ENCODE measurements at regions not wholly inside any gene's neighbourhood (a gene's known extent, or its start where the extent isn't known, plus 50 kb on each side); places are given as distances from the start of the nearest gene placed in this dataset.
A peak's percentile ranks its signal among the peaks of the same experiment; 100 is the strongest.

DNA sequence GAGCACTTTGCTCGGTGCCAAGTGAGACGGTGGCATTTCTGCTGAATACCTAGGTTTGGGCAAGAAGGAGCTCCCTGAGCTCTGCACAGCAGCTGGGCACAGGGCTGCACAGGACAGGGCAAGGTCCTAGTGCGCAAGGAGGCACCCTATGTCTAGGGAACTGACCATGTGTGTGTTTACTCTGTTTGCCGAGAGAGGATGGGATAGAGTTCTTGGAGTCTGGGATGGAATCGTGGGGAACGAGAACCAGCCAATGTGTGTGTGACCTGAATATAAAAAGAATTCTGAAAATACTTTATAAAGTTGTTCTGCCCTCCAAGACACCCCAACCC is 179.5 kb upstream of the NECTIN1 start:
- no peak for TF ChIP-seq EZH2 (IDR thresholded peaks at IDR 0.05; ENCODE audit: borderline replicate concordance)
- no peak for TF ChIP-seq EZH2phosphoT487 (IDR thresholded peaks at IDR 0.05; ENCODE audit: low read depth, severe bottlenecking, unreplicated experiment)
- TF ChIP-seq, protein P1, sequence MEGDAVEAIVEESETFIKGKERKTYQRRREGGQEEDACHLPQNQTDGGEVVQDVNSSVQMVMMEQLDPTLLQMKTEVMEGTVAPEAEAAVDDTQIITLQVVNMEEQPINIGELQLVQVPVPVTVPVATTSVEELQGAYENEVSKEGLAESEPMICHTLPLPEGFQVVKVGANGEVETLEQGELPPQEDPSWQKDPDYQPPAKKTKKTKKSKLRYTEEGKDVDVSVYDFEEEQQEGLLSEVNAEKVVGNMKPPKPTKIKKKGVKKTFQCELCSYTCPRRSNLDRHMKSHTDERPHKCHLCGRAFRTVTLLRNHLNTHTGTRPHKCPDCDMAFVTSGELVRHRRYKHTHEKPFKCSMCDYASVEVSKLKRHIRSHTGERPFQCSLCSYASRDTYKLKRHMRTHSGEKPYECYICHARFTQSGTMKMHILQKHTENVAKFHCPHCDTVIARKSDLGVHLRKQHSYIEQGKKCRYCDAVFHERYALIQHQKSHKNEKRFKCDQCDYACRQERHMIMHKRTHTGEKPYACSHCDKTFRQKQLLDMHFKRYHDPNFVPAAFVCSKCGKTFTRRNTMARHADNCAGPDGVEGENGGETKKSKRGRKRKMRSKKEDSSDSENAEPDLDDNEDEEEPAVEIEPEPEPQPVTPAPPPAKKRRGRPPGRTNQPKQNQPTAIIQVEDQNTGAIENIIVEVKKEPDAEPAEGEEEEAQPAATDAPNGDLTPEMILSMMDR (IDR thresholded peaks at IDR 0.05; ENCODE audit: poor library complexity) = no peak
- Histone ChIP-seq H3K79me2 (no peaks in the 10 kb centered on the region), H3K9me3 (ENCODE audit: low read depth) (no peaks in the 10 kb centered on the region), H3K9me2 (replicated peaks; ENCODE audit: insufficient read depth) (no peaks in the 10 kb centered on the region), H3K4me2 (peak overlapping the region; percentile 27), H3K4me1 (ENCODE audit: insufficient read depth) (peaks cover 26% of the 10 kb centered on the region), H4K20me1 (ENCODE audit: insufficient read depth, poor library complexity, severe bottlenecking) (no peaks in the 10 kb centered on the region), H3K4me3 (no peak overlapping the region), H3K36me3 (replicated peaks; ENCODE audit: insufficient read depth, low read depth) (no peaks in the 10 kb centered on the region), H3K27ac (no peak overlapping the region), H3K27me3 (no peaks in the 10 kb centered on the region), H2AFZ (no peak overlapping the region)
- 60% methylated on average over 6 of the region's 6 CpGs for WGBS (ENCODE audit: low lambda C conversion rate, missing lambda C conversion rate)
- no peak for DNase-seq (ENCODE audit: low spot score)

DNA sequence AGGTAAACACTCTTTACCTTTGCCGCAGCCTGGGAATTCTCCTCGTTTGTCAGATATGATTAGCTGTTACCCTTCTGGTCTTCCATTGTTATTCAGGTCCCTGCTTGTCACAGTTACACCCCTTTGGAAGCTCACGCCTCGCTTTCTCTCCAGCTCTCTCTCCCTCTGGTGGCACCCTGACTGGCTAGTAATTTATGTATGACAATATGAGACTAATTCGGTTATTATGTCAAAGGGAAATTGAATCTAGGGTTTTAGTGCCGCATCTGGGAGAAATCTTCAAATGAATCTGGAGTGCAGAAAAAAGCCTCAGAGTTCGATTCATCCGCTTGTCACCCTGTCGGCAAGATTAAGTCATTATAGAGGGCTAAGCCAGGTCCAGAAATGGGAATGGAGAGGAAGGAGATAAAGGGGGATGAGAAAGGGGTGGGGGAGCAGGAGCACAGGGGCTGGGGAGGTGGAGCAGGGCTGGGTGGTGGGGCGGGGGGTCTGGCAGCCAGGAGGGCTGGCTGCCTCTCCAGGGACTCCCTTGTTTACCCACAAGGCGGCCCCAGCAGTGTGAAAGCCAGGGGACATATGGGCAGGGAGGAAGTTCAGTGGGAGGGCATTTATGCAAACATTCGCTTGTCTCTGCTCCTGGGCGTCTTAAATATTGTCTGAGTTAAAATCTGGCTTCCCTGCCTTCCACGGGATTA is 179.0 kb upstream of the NECTIN1 start:
- Histone ChIP-seq H3K4me1 (ENCODE audit: insufficient read depth) (peaks cover 29% of the 10 kb centered on the region), H3K27me3 (no peaks in the 10 kb centered on the region), H3K9me3 (ENCODE audit: low read depth) (no peaks in the 10 kb centered on the region), H3K4me3 (no peak overlapping the region), H4K20me1 (ENCODE audit: insufficient read depth, poor library complexity, severe bottlenecking) (no peaks in the 10 kb centered on the region), H3K79me2 (no peaks in the 10 kb centered on the region), H3K36me3 (replicated peaks; ENCODE audit: insufficient read depth, low read depth) (no peaks in the 10 kb centered on the region), H3K9me2 (replicated peaks; ENCODE audit: insufficient read depth) (no peaks in the 10 kb centered on the region), H2AFZ (no peak overlapping the region), H3K27ac (peak overlapping the region; percentile 62), H3K4me2 (peak overlapping the region; percentile 31)
- DNase-seq (ENCODE audit: low spot score) = no peak
- TF ChIP-seq EZH2phosphoT487 (IDR thresholded peaks at IDR 0.05; ENCODE audit: low read depth, severe bottlenecking, unreplicated experiment) = no peak
- no peak for TF ChIP-seq EZH2 (IDR thresholded peaks at IDR 0.05; ENCODE audit: borderline replicate concordance)
- TF ChIP-seq, protein P1 (IDR thresholded peaks at IDR 0.05; ENCODE audit: poor library complexity) = no peak
- WGBS (ENCODE audit: low lambda C conversion rate, missing lambda C conversion rate) = 28% methylated on average over 12 of the region's 14 CpGs

DNA sequence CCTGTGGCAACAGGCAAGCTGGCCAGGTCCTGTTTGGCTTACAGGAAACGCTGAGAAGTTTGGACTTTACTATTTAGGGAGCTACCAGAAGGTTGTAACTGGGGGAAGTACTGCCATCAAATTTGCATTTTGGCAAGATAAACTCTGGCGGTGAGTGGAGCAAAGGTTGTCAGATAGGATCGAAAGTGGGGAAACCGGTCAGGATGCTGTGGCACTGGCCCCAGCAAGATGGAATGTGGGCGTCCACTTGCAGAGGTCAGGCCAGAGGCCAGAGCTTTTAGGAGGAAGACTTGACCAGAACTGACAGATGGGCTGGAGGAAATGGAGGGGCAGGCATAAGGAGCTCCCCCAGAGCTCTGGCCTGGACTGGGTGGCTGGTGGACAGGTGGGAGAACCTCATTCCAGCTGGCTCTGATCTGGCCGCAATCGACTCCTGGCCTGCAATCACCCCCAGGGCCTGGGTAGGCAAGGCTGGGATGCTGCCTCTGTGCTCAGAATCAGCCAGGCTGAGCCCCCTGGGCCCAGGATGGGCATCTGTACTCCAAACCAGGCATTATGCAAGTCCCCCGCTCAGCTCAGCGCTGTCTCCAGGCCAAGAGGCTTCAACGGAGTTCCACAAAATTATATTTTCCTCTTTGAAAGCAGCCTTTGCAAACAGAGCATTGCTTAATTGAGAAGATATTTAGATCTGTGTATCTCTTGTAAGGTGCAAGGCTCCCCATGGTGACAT is 178.3 kb upstream of the NECTIN1 start:
- Histone ChIP-seq H3K27ac (peak overlapping the region; percentile 81), H3K4me1 (ENCODE audit: insufficient read depth) (peaks cover 31% of the 10 kb centered on the region)
- WGBS (ENCODE audit: low lambda C conversion rate, missing lambda C conversion rate) = 44% methylated on average over 10 of the region's 10 CpGs

More for the DNA sequence above, 178.3 kb upstream of the NECTIN1 start:
- Histone ChIP-seq H3K79me2 (no peaks in the 10 kb centered on the region), H2AFZ (no peak overlapping the region), H4K20me1 (ENCODE audit: insufficient read depth, poor library complexity, severe bottlenecking) (no peaks in the 10 kb centered on the region), H3K36me3 (replicated peaks; ENCODE audit: insufficient read depth, low read depth) (no peaks in the 10 kb centered on the region), H3K9me2 (replicated peaks; ENCODE audit: insufficient read depth) (no peaks in the 10 kb centered on the region), H3K27me3 (no peaks in the 10 kb centered on the region), H3K9me3 (ENCODE audit: low read depth) (no peaks in the 10 kb centered on the region), H3K4me3 (no peak overlapping the region), H3K4me2 (peak overlapping the region; percentile 31)
- peak; percentile 67 for DNase-seq (ENCODE audit: low spot score)
- TF ChIP-seq, protein P1 (IDR thresholded peaks at IDR 0.05; ENCODE audit: poor library complexity) = no peak
- TF ChIP-seq EZH2 (IDR thresholded peaks at IDR 0.05; ENCODE audit: borderline replicate concordance) (no peak), EZH2phosphoT487 (IDR thresholded peaks at IDR 0.05; ENCODE audit: low read depth, severe bottlenecking, unreplicated experiment) (no peak)

All from hepatocyte (in vitro differentiated cells).